ENCODE measurements at regions not wholly inside any gene's neighbourhood (a gene's known extent, or its start where the extent isn't known, plus 50 kb on each side); places are given as distances from the start of the nearest gene placed in this dataset.

- Histone ChIP-seq H3K9me3 (ENCODE audit: control insufficient read depth, insufficient read depth, low read depth, low read length) (no peaks in the 10 kb centered on the region), H3K36me3 (ENCODE audit: control insufficient read depth, insufficient read depth, low read length) (no peaks in the 10 kb centered on the region), H3K27me3 (ENCODE audit: control insufficient read depth, insufficient read depth, low read length) (no peaks in the 10 kb centered on the region), H3K4me3 (ENCODE audit: low read depth in 2 of 2, low read length in 2 of 2) (no peak overlapping the region), H3K27ac (ENCODE audit: low read length) (no peak overlapping the region), H3K4me1 (ENCODE audit: control insufficient read depth, insufficient read depth, low read length) (no peaks in the 10 kb centered on the region)
- BruUV-seq (replicated peaks), result no TSS peak
- intact Hi-C loops (cut with micrococcal nuclease; ENCODE audit: unreplicated experiment), result no loop called here
- TF ChIP-seq TCF7L2 (IDR thresholded peaks at IDR 0.05; ENCODE audit: low read depth, low read length) (no peak), REST (IDR thresholded peaks at IDR 0.05; ENCODE audit: insufficient read depth in 1 of 2, low read depth in 2 of 2, low read length in 1 of 2) (no peak), CTCF (IDR thresholded peaks at IDR 0.05) (no peak), SIN3A (IDR thresholded peaks at IDR 0.05; ENCODE audit: borderline replicate concordance, insufficient read depth, low read depth, low read length) (no peak), POLR2AphosphoS5 (IDR thresholded peaks at IDR 0.05; ENCODE audit: low read depth, low read length) (no peak)
- in situ Hi-C loops (cut with HindIII; ENCODE audit: low pct_unique_long_range_greater_than_20kb, low sequenced_read_pairs), result no loop called here
- DNase-seq (ENCODE audit: low read depth, low spot score), result no peak
- no peak for ATAC-seq
- POLR2A ChIA-PET, result no interaction called here
- CTCF ChIA-PET, result no interaction called here
Measured at GRCh38 chr12:76259660-76260389, 88.4 kb downstream of the BBS10 start.

- H3K4me1 ChIP-seq (ENCODE audit: control insufficient read depth, insufficient read depth, low read length), result no peaks in the 10 kb centered on the region
- TF ChIP-seq SIN3A (IDR thresholded peaks at IDR 0.05; ENCODE audit: borderline replicate concordance, insufficient read depth, low read depth, low read length), result no peak
- TF ChIP-seq POLR2AphosphoS5 (IDR thresholded peaks at IDR 0.05; ENCODE audit: low read depth, low read length), result no peak
- TF ChIP-seq REST (IDR thresholded peaks at IDR 0.05; ENCODE audit: insufficient read depth in 1 of 2, low read depth in 2 of 2, low read length in 1 of 2), result no peak
- no peak for TF ChIP-seq TCF7L2 (IDR thresholded peaks at IDR 0.05; ENCODE audit: low read depth, low read length)
- no peak for TF ChIP-seq CTCF (IDR thresholded peaks at IDR 0.05)
- H3K36me3 ChIP-seq (ENCODE audit: control insufficient read depth, insufficient read depth, low read length), result no peaks in the 10 kb centered on the region
- no peaks in the 10 kb centered on the region for H3K27me3 ChIP-seq (ENCODE audit: control insufficient read depth, insufficient read depth, low read length)
- ChIA-PET POLR2A (no interaction called here), CTCF (no interaction called here)
- in situ Hi-C loops (cut with HindIII; ENCODE audit: low pct_unique_long_range_greater_than_20kb, low sequenced_read_pairs), result no loop called here
- H3K9me3 ChIP-seq (ENCODE audit: control insufficient read depth, insufficient read depth, low read depth, low read length), result no peaks in the 10 kb centered on the region
- no peak for ATAC-seq
- no TSS peak for BruUV-seq (replicated peaks)
- intact Hi-C loops (cut with micrococcal nuclease; ENCODE audit: unreplicated experiment), result no loop called here
- DNase-seq (ENCODE audit: low read depth, low spot score), result no peak
- no peak overlapping the region for H3K27ac ChIP-seq (ENCODE audit: low read length)
- H3K4me3 ChIP-seq (ENCODE audit: low read depth in 2 of 2, low read length in 2 of 2), result no peak overlapping the region
Measured at GRCh38 chr12:76259106-76259505, 89.1 kb downstream of the BBS10 start.

Data from Panc1 (cell line).